ENCODE measurements at regions not wholly inside any gene's neighbourhood (a gene's known extent, or its start where the extent isn't known, plus 50 kb on each side); places are given as distances from the start of the nearest gene placed in this dataset.

GRCh38 chr6:40645043-40645442 lies 57.9 kb upstream of the LRFN2 start:
- H3K9ac ChIP-seq (ENCODE audit: insufficient read depth in 1 of 2, low read depth in 2 of 2, low read length in 2 of 2) = no peak overlapping the region
- H2AFZ ChIP-seq (ENCODE audit: low read depth, low read length) = no peak overlapping the region
- no peaks in the 10 kb centered on the region for H3K36me3 ChIP-seq (ENCODE audit: control insufficient read depth, insufficient read depth, low read length)
- H3K79me2 ChIP-seq (ENCODE audit: control insufficient read depth, insufficient read depth, low read length) = no peaks in the 10 kb centered on the region
- FAIRE-seq = no peak
- H3K27ac ChIP-seq (ENCODE audit: extremely low read depth, low read depth, low read length) = no peak overlapping the region
- TF ChIP-seq RBM25 (IDR thresholded peaks at IDR 0.05; ENCODE audit: low read depth, low read length, severe bottlenecking) (peak; percentile 75), ZNF24 (IDR thresholded peaks at IDR 0.05) (no peak), ZFP36 (IDR thresholded peaks at IDR 0.05; ENCODE audit: low read depth, low read length, partially characterized antibody) (peak; percentile 65), YY1 (IDR thresholded peaks at IDR 0.05; ENCODE audit: borderline replicate concordance in 1 of 3, control insufficient read depth in 1 of 3, extremely low read depth in 1 of 3, insufficient read depth in 3 of 3, insufficient read length in 1 of 3, insufficient replicate concordance in 2 of 3, low read depth in 1 of 3, low read length in 2 of 3) (no peak)
- TF ChIP-seq, protein P1, sequence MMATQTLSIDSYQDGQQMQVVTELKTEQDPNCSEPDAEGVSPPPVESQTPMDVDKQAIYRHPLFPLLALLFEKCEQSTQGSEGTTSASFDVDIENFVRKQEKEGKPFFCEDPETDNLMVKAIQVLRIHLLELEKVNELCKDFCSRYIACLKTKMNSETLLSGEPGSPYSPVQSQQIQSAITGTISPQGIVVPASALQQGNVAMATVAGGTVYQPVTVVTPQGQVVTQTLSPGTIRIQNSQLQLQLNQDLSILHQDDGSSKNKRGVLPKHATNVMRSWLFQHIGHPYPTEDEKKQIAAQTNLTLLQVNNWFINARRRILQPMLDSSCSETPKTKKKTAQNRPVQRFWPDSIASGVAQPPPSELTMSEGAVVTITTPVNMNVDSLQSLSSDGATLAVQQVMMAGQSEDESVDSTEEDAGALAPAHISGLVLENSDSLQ (IDR thresholded peaks at IDR 0.05) = no peak
- 5% methylated on average over 6 of the region's 6 CpGs for WGBS (ENCODE audit: insufficient coverage, low coverage, missing lambda C conversion rate)
- no peaks in the 10 kb centered on the region for H3K4me1 ChIP-seq (replicated peaks in 1 of 2; ENCODE audit: control insufficient read depth in 2 of 2, insufficient read depth in 2 of 2, low read length in 2 of 2)
- no TSS peak for BruUV-seq (replicated peaks)
- POLR2A ChIA-PET = interaction anchor here (1.0 kb wide), 1 partner anchor 9 kb away, joined by 3 read pairs; no protein-coding TSS in a partner anchor
- intact Hi-C loops (cut with micrococcal nuclease) = no loop called here
- peaks cover 0 to 6% of the 10 kb centered on the region in 2 experiments; a peak in 2 of 5 replicates for H3K27me3 ChIP-seq (ENCODE audit: control insufficient read depth in 2 of 2, insufficient read depth in 2 of 2, low read length in 2 of 2)
- no peak for DNase-seq (ENCODE audit: extremely low read depth in 1 of 4, low spot score in 3 of 4)
- H4K20me1 ChIP-seq (replicated peaks; ENCODE audit: control insufficient read depth, insufficient read depth, low read length) = no peaks in the 10 kb centered on the region
- no peak overlapping the region for H3K4me3 ChIP-seq
- H3K9me3 ChIP-seq (replicated peaks; ENCODE audit: control insufficient read depth, insufficient read depth, low read depth, low read length) = no peaks in the 10 kb centered on the region
- no peak for ATAC-seq
- H3K9me1 ChIP-seq (ENCODE audit: control insufficient read depth, insufficient read depth, low read length) = no peaks in the 10 kb centered on the region
- in situ Hi-C loops (cut with MboI) = no loop called here
- CTCF ChIA-PET (ENCODE audit: low intra/inter-chr PET ratio) = no interaction called here
- no peak overlapping the region for H3K4me2 ChIP-seq (ENCODE audit: insufficient read depth, low read length)
